Right ventricle myocardium superior (tissue), 1 donor: ENCODE measurements at regions not wholly inside any gene's neighbourhood (a gene's known extent, or its start where the extent isn't known, plus 50 kb on each side); places are given as distances from the start of the nearest gene placed in this dataset.
"Not testable (repeated sequence)": the region's sequence is repeated elsewhere in the genome, so short reads cannot be mapped to it uniquely, and the experiment has no call there.

Experiments used
- ATAC-seq: fragments of 200-7000 bp; cut with Tn5 transposase; one replicate; pipeline ENCODE4 v1.9.1; 2020; ENCODE audit warnings: mild to moderate bottlenecking; ENCODE audit not compliant: poor library complexity
- DNase-seq: peaks from one replicate; pipeline ENCODE4 v3.0.0-alpha.2; 2020
- intact Hi-C: fragments of 100-400 bp; cut with DNase I; formaldehyde crosslinking; loops from one replicate; pipeline ENCODE4 v1.11.2; 2022
- donor health status: DM: no; HTN: yes; CAD: no; lungs with severe emphysema.

DNA sequence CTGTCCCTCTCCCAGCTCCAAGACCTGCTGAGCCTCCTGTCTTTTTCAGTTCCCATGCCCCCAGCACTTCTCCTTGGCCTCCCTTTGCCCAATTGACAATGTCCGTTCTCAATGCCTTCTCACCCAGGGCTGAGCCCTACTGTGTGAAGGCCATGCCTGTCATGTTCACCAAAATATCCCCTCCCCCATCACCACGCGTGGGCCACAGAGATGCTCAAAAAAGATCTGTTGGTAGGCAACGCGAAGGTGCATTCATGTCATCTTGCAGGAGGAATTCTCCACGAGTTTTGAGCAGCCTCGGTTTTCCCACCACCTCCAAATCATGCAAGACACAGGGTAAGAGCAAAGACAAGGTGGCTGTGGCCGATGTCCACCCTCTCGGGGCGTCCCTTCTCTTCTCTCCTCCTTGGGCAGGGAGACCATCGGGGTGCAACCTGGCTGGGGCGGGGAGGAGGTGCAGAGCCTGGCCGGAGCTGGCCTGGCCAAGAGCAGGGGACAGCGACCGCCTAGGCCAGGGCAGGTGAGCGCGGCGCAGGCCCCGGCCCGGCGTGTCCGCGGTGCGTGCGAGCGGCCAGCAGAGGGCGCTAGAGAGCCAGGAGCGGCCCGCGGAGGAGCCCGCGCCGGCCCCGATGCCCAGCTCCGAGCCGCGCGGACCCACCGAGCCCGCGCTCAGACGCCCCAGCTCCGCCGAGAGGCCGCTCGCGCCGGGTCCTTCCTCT lies 56.3 kb upstream of the KRTAP5-11 start:
- peak; percentile 73 for DNase-seq
- ATAC-seq, intact Hi-C loops: not testable (repeated sequence)

DNA sequence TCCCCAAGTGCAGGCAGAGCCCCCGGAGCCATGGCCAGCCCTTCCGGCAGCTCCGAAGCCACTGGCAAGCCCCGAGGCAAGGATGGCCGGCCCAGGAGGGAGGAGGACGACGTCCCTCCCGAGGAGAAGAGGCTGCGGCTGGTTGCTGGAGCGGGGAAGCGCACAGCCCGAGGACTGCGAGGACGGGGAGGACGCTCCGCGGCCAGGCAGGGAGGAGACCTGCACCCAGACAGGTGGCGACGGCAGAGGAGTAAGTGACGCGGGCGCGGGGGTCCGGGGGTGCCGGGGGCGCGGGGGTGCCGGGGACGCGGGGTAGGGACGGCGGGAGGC lies 56.8 kb upstream of the KRTAP5-11 start:
- intact Hi-C loops, DNase-seq, ATAC-seq: not testable (repeated sequence)

DNA sequence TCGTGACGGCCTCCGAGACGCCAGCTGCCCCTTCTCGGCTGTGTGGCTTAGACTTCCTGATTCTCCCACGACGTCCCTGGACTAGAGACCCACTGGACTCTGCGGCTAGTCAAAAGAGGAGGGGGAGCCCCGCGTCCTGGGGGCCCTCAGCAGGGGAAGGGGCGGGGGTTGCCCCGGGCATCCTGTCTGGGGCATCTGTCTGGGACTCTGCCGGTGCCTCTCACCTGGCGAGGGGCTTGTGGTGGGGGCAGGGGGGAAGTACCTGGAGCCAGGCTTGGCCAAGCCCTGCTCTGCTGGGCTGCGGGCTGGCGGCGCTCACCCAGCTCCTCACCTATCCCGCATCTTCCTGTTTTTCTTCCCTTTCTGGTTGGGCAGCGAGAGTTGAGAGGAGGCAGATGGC lies 57.2 kb upstream of the KRTAP5-11 start:
- intact Hi-C loops, ATAC-seq, DNase-seq: not testable (repeated sequence)

DNA sequence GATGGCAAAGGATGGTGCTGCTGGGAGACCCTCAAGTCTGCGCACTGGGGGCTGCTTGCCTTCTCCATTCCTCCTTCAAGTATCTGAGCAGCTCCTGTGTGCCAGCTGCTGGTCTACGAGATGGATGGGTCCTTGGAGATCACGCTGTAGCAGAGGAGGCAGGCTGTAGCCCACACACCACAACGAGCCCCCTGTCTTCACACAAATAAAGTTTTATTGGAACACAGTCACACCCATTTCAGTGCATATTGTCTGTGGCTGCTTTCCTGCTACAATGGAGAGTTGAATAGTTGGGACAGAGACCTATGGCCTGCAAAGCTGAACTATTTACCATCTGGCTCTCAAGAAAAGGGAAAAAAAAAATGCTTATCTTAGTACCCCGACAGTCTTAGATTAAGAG lies 64.4 kb upstream of the KRTAP5-11 start:
- ATAC-seq, intact Hi-C loops, DNase-seq: not testable (repeated sequence)

DNA sequence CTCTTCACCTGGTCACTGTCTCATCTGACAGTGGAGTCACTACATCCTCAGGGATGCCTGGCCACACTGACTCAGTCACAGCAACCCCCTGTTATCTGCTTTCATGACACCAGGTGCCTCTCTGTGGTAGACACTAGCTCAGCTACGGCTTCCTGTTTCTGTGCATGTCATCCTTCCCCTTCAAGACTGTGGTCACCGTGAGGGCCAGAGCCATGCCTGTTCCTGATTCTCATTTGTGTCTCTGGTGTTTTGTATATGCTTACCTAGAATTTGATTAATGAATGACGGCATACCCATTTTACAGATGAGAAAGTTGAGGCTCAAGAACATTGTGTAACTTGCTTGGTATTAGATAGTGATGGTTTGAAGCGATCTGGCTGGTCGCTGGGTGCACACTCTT lies 70.3 kb upstream of the KRTAP5-11 start:
- ATAC-seq, intact Hi-C loops: not testable (repeated sequence)

DNA sequence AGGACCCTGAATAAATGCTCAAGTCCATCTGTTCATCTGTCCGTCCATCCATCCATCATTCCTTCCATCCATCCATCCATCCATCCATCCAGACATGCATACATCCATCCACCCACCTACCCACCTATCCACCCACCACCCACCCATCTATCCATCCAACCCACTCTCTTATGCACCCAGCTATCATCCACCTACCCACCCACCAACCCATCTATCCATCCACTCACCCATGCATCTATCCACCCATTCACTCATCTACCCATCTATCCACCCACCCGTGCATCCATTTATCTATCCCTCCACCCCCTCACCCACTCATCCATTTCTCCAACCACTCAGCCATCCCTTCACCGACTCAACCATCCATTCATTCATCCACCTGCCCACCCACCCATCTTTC lies 71.7 kb upstream of the KRTAP5-11 start:
- ATAC-seq, DNase-seq, intact Hi-C loops: not testable (repeated sequence)

More for the DNA sequence above, 70.3 kb upstream of the KRTAP5-11 start:
- not testable (repeated sequence) for DNase-seq

DNA sequence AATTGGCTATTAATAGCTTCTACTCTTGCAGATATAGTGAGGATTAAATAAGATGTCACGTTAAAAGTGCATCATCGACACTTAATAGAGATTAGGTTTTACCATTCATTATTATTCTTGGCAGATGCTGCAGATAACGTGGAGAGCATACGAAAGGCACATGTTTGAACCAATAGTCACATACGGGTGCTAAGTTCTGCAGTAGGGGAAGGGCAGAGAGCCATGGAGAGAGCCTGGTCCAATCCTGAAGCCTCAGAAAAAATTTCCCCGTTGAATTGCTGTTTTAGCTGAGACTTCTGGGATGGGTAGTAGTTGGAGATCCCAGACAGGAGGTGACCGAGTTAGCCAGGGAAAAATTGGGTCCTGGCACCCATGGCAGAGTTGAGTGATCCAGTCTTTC lies 72.4 kb upstream of the KRTAP5-11 start:
- ATAC-seq, DNase-seq, intact Hi-C loops: not testable (repeated sequence)

DNA sequence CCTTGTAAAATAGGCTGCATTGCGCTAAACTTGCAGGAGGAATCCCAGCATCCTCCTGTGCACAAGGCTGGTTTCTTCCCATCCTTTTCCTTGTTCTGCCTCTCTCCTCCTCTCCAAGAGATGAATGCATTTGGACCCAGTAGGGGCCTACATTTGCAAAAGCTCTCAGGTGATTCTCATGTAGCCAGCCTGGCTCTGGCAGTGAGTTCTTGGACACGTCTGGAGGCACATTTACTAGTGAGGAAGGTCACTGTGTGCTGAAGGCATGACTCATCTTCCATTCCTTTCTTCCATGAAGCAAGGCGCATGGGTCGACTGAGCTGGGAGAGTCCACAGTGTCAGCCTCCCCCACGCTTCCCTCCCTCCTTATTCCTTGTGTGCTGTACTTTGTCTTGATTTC lies 73.8 kb upstream of the KRTAP5-11 start:
- intact Hi-C loops, ATAC-seq, DNase-seq: not testable (repeated sequence)

DNA sequence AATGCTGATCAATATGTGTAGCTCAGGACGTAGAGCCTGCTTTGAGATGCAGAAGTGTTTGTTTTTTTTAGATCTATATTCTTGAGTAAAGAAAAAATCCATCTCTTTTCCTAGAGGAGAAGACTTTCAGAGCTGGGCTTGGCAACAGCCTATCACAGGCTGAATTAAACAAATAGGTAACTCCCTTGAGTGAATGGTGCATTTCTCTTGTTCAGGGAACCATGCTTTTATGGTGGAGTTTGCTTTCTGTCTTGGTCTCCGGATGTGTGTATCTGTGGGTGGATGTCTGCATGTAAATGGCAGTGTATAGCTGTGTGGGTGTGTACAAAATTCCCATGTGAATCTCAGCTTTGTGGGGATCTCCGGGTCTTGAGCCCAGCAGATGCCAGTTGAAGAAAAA lies 82.3 kb upstream of the KRTAP5-11 start:
- DNase-seq, ATAC-seq, intact Hi-C loops: not testable (repeated sequence)

DNA sequence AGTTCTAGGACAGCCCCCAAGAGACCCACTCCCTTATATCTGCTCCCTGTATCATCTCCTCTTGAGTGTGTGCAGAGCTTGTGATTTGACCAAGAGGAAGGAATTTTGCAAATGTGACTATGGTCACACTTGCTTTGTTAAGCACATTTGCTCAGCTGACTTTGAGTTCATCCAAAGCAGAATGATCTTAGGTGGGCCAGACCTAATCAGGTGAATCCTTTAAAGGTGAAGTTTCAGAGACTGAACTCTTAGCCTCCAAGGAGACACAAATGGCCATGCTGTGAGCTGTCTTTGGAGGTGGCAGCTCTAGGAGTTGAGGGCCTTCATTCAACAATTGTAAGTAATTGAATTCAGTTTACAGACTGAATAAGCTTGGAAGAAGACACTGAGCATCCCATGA lies 115.4 kb upstream of the KRTAP5-11 start:
- intact Hi-C loops, DNase-seq, ATAC-seq: not testable (repeated sequence)

DNA sequence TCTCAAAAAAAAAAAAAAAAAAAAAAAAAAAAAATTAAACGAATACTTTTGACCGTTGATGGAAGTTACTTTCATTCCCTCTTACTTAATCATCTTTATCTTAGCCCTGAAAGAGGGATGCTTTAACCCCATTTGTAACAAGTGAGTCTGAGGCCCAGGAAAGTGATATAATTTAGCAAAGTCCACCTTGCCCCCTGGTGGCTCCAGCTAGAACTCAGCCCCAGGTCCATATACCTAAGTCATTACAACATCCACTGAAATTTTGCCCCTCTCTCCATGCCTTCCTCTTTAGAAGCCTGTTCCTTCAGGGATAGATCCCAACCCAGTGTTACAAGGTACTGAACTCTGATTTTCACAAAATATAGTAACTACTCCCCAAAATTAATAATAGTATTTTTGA lies 116.3 kb upstream of the KRTAP5-11 start:
- intact Hi-C loops, ATAC-seq, DNase-seq: not testable (repeated sequence)

DNA sequence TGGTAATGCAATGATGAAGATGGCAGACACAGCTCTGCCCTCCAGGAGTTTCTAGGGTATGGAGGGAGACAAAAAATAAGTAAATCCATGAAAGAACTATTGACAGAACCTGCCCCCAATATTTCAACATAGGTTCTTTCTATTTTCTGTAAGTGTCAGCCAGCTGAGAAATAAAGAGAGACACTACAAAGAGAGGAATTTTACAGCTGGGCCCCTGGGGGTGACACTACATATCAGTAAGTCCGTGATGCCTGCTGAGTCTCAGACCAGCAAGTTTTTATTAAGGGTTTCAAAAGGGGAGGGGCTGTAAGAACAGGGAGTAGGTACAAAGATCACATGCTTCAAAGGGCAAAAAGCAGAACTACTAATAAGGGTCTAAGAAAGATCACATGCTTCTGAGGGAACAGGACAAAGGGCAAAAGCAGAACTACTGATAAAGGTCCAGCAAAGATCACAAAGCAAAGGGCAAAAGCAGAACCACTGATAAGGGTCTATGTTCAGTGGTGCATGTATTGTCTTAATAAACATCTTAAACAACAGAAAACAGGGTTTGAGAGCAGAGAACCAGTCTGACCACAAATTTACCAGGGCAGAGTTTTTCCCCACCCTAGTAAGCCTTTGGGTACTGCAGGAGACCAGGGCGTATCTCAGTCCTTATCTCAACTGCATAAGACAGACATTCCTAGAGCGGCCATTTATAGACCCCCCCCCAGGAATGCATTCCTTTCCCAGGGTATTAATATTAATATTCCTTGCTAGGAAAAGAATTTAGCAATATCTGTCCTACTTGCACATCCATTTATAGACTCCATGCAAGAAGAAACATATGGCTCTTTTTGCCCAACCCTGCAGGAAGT lies 119.0 kb upstream of the KRTAP5-11 start:
- DNase-seq, intact Hi-C loops, ATAC-seq: not testable (repeated sequence)

DNA sequence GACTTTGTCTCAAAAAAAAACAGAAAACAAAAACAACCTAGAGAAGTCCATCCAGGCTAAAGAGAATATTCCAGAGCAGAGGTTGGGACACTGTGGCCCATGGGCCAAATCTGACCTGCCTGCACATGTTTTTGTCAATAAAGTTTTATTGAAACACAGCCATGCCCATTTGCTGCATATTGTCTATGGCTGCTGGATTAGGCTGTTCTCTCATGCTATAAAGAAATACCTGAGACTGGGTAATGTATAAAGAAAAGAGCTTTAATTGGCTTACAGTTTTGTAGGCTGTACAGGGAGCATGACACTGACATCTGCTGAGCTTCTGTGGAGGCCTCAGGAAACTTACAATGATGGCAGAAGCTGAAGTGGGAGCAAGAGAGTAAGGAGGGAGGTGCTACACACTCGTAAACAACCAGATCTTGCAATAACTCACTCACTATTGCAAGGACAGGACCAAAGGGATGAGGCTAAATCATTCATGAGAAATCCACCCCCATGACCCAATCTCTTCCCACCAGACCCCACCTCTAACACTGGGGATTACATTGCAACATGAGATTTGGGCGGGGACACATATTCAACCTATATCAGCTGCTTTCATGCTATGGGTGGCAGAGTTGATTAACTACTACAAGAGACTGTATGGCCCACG lies 122.5 kb upstream of the KRTAP5-11 start:
- DNase-seq, ATAC-seq, intact Hi-C loops: not testable (repeated sequence)

DNA sequence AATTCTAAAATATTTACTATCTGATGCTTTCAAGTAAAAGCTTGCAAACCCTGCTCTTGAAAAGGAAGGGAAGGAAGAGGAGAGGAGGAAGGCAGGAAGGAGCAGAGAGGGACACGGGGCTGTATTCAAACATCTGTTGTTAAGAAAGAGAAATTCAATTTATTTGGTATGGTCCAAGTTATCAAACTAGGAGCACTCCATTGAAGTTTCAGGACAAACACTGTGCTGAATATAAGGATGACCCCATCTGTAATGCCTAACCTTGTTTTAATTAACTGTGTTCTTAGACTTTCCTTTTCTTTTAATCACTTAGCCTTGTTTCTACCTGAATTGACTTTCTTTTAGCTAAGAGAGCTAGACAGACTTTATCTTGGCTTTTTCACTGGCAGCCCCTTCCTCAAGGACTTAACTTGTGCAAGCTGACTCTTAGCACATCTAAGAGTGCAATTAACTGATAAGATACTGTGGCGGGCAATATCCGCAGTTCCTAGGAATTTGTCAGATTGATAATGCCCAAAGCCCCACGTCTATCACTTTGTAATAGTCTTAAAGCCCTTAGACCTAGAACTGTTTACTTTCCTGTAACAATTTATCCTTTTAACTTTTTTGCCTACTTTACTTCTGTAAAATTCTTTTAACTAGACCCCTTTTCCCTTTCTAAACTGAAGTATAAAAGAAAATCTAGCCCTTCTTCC lies 123.2 kb upstream of the KRTAP5-11 start:
- DNase-seq, intact Hi-C loops, ATAC-seq: not testable (repeated sequence)

DNA sequence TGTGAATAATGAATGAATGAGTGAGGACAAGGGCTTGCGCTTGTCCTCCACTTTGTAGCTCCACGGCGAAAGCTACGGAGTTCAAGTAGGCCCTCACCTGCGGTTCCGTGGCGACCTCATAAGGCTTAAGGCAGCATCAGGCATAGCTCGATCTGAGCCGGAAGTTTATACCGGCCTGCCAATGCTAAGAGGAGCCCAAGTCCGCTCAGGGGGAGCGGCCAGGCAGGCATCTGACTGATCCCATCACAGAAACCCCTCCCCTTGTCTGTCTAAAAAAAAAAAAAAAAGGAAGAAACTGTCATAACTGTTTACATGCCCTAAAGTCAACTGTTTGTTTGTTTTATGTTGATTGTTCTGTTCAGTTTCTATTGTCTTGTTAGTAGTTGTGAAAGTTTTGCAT lies 124.4 kb upstream of the KRTAP5-11 start:
- DNase-seq, intact Hi-C loops, ATAC-seq: not testable (repeated sequence)

DNA sequence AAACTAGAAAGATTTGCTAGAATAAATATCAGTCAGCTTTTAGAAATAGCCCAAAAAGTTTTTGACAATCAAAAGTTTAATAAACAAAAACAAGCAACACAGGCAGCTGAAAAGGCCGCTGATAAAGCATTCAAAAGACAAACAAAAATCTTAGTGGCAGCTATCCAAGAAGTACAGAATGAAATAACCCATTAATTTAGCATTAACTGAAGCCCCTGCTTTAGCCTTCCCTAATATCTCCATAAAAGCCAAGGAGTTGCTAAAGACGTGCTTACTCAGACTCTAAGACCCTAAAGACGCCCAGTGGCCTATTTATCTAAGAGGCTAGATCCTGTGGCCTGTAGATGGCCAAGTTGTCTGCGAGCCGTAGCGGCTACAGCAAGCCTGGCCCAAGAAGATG lies 123.5 kb upstream of the DEFB108B start:
- ATAC-seq, DNase-seq, intact Hi-C loops: not testable (repeated sequence)

DNA sequence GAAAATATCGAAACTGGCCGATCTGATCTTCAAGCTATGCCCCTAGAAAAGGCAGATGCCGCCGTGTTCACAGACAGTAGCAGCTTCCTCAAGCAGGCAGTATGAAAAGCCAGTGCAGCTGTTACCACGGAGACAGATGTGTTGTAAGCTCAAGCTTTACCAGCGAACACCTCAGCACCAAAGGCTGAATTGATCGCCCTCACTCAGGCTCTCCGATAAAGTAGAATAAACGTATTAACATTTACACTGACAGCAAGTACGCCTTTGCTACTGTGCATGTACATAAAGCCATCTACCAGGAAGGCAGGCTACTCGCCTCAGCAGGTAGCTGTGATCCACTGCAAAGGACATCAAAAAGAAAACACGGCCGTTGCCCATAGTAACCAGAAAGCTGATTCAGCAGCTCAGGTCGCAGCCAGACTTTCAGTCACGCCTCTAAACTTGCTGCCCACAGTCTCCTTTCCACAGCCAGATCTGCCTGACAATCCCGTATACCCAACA lies 122.8 kb upstream of the DEFB108B start:
- intact Hi-C loops, ATAC-seq, DNase-seq: not testable (repeated sequence)

DNA sequence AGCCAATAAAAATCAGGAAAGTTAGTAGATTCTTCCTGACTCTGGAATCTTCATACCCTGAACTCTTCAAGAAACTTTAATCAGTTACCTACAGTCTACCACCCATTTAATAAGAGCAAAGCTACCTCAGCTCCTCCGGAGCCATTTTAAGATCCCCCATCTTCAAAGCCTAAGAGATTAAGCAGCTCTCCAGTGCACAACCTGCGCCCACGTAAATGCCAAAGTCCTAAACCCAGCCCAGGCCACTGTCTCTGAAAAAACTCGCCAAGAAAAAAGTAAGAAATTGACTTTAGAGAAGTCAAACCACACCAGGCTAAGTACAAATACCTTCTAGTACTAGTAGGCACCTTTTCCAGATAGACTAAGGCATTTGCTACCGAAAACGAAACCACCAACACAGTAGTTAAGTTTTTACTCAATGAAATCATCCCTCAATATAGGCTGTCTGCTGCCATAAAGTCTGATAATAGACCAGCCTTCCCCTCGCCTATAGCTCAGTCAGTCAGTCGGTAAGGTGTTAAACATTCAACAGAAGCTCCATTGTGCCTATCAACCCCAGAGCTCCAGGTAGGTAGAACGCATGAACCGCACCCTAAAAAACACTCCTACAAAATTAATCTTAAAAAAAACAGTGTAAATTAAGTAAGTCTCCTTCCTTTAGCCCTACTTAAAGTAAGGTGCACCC lies 122.2 kb upstream of the DEFB108B start:
- DNase-seq, ATAC-seq, intact Hi-C loops: not testable (repeated sequence)
